Nephron (organoid): ENCODE measurements at regions not wholly inside any gene's neighbourhood (a gene's known extent, or its start where the extent isn't known, plus 50 kb on each side); places are given as distances from the start of the nearest gene placed in this dataset.

Source experiments
- H3K27ac Mint-ChIP-seq, 3 experiments: 2 replicates each; pipeline ENCODE4 v1.8.0; 2020; ENCODE audit warnings: mixed read lengths in 3 of 3, mild to moderate bottlenecking in 2 of 3, moderate library complexity in 1 of 3
- H3K27me3 Mint-ChIP-seq: 2 replicates; pipeline ENCODE4 v1.8.0; 2021; ENCODE audit warnings: low read depth, mild to moderate bottlenecking, moderate library complexity, mixed read lengths
- H3K36me3 Mint-ChIP-seq: 2 replicates; pipeline ENCODE4 v1.8.0; 2020; ENCODE audit warnings: low read depth, mixed read lengths
- H3K4me1 Mint-ChIP-seq: 2 replicates; pipeline ENCODE4 v1.8.0; 2020; ENCODE audit warnings: mixed read lengths
- H3K4me3 Mint-ChIP-seq, 3 experiments: 2 replicates each; pipeline ENCODE4 v1.8.0; 2020; ENCODE audit warnings: mild to moderate bottlenecking in 3 of 3, mixed read lengths in 3 of 3, moderate library complexity in 2 of 3
- H3K9me3 Mint-ChIP-seq: 2 replicates; pipeline ENCODE4 v1.8.0; 2020; ENCODE audit warnings: mixed read lengths
- CTCF ChIP-seq, 3 experiments: fragments of 200-600 bp; sonication (generic); IDR thresholded peaks; one replicate each; pipeline ENCODE4 v1.5.0; 2021; ENCODE audit warnings: antibody characterized with exemption in 3 of 3; ENCODE audit not compliant: unreplicated experiment in 3 of 3

- H3K27ac Mint-ChIP-seq: no peak overlapping the region
- H3K4me1 Mint-ChIP-seq: no peaks in the 10 kb centered on the region
- TF ChIP-seq CTCF (IDR thresholded peaks at IDR 0.05; ENCODE audit: unreplicated experiment in 3 of 3): no peak
- H3K9me3 Mint-ChIP-seq: peaks cover 4% of the 10 kb centered on the region
- H3K36me3 Mint-ChIP-seq: no peaks in the 10 kb centered on the region
- H3K27me3 Mint-ChIP-seq: no peaks in the 10 kb centered on the region
- H3K4me3 Mint-ChIP-seq: no peak overlapping the region
Observed at GRCh38 chr5:165108809-165109208, 1603.4 kb downstream of the MAT2B start.

GRCh38 chr5:165119175-165119574 is 1613.8 kb downstream of the MAT2B start:
- peaks cover 31% of the 10 kb centered on the region for H3K4me1 Mint-ChIP-seq
- TF ChIP-seq CTCF (IDR thresholded peaks at IDR 0.05; ENCODE audit: unreplicated experiment in 3 of 3): no peak
- no peaks in the 10 kb centered on the region for H3K36me3 Mint-ChIP-seq
- no peak overlapping the region for H3K27ac Mint-ChIP-seq
- no peak overlapping the region for H3K4me3 Mint-ChIP-seq
- peaks cover 3% of the 10 kb centered on the region for H3K27me3 Mint-ChIP-seq
- H3K9me3 Mint-ChIP-seq: no peaks in the 10 kb centered on the region

DNA sequence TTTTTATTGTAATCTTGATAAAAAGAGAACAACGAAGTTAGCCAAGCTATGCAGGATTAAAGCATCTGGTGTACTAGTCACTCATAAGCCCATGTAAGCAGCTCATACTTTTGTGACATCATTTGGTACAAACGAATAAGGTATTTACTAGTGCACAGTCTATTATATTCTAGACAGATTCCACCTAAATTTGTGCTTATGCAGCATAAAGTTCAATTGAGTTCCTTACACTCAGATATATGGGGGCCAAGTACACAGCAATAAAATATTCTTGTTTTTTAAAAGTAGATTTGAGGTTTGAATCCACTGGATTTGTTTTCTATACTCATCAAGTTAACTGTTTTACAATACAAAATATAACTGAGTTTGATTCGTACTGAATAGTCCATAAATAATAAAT is 1621.2 kb downstream of the MAT2B start:
- Mint-ChIP-seq H3K27me3 (no peaks in the 10 kb centered on the region), H3K4me3 (no peak overlapping the region), H3K27ac (no peak overlapping the region), H3K9me3 (no peaks in the 10 kb centered on the region), H3K36me3 (no peaks in the 10 kb centered on the region), H3K4me1 (peaks cover 20% of the 10 kb centered on the region)
- TF ChIP-seq CTCF (IDR thresholded peaks at IDR 0.05; ENCODE audit: unreplicated experiment in 3 of 3): no peak

- H3K27me3 Mint-ChIP-seq: no peaks in the 10 kb centered on the region
- TF ChIP-seq CTCF (IDR thresholded peaks at IDR 0.05; ENCODE audit: unreplicated experiment in 3 of 3): no peak
- H3K4me1 Mint-ChIP-seq: peaks cover 7% of the 10 kb centered on the region
- H3K27ac Mint-ChIP-seq: no peak overlapping the region
- H3K9me3 Mint-ChIP-seq: no peaks in the 10 kb centered on the region
- no peaks in the 10 kb centered on the region for H3K36me3 Mint-ChIP-seq
- no peak overlapping the region for H3K4me3 Mint-ChIP-seq
Observed at GRCh38 chr5:165127941-165128340, 1622.5 kb downstream of the MAT2B start.

GRCh38 chr5:165130656-165131055 is 1625.2 kb downstream of the MAT2B start:
- Mint-ChIP-seq H3K36me3 (no peaks in the 10 kb centered on the region), H3K27ac (no peak overlapping the region), H3K9me3 (no peaks in the 10 kb centered on the region), H3K4me1 (peaks cover 5% of the 10 kb centered on the region), H3K27me3 (no peaks in the 10 kb centered on the region), H3K4me3 (no peak overlapping the region)
- no peak for TF ChIP-seq CTCF (IDR thresholded peaks at IDR 0.05; ENCODE audit: unreplicated experiment in 3 of 3)

DNA sequence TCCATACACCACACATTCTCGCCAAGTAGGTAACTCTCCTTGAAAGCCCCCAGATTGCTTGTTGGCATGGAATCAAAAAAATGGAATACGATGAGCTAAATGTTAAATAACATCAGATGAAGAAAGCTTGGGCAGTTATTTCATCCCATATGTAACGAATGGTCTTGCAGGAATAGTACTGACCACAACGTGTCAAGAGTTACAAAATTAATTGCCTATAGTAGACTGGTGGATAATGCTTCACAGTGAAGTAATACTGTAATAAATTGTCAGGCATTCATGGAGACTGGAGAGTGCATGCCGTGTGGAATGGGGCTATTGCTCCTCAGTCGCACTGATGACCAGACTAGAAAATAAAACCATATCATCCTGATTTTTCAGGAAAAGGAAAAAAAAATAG is 1628.7 kb downstream of the MAT2B start:
- Mint-ChIP-seq H3K36me3 (no peaks in the 10 kb centered on the region), H3K27ac (no peak overlapping the region), H3K4me1 (no peaks in the 10 kb centered on the region), H3K4me3 (no peak overlapping the region), H3K9me3 (no peaks in the 10 kb centered on the region), H3K27me3 (no peaks in the 10 kb centered on the region)
- no peak for TF ChIP-seq CTCF (IDR thresholded peaks at IDR 0.05; ENCODE audit: unreplicated experiment in 3 of 3)
